EH (cell line): ENCODE measurements at regions not wholly inside any gene's neighbourhood (a gene's known extent, or its start where the extent isn't known, plus 50 kb on each side); places are given as distances from the start of the nearest gene placed in this dataset.
"Not testable (repeated sequence)": the region's sequence is repeated elsewhere in the genome, so short reads cannot be mapped to it uniquely, and the experiment has no call there.

Experiments used
- DNase-seq: peaks from one replicate; pipeline ENCODE4 v3.0.0-alpha.2; 2015; ENCODE audit warnings: low read depth

GRCh38 chrX:113048896-113049295 lies 208.3 kb upstream of the AMOT start:
- DNase-seq: no peak

- no peak for DNase-seq
Measured at GRCh38 chrX:113048480-113048879, 207.8 kb upstream of the AMOT start.

DNA sequence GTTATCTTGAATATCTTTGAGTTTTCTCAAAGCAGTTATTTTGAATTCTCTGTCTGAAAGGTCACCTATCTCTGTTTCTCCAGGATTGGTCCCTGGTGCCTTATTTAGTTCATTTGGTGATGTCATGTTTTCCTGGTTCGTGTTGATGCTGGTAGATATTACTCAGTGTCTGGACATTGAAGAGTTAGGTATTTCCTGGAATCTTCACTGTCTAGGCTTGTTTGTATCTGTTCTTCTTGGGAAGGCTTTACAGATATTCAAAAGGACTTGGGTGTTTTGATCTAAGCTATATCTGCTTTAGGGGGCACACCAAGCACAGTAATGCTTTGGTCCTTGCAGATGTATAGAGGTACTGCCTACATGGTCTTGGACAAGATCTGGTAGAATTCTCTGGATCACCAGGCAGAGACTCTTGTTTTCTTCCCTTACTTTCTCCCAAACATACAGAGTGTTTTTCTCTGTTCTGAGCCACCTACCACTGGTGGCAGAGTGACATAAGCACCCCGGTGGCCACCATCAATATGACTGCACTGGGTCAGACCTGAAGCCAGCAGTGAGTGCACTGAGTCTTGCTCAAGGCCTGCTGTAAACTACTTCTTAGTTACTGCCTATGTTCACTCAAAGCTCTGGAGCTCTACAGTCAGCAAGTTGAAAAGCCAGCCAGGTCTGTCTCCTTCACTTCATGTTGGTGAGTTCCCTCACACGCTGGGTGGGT lies 193.5 kb upstream of the AMOT start:
- DNase-seq: no peak

DNA sequence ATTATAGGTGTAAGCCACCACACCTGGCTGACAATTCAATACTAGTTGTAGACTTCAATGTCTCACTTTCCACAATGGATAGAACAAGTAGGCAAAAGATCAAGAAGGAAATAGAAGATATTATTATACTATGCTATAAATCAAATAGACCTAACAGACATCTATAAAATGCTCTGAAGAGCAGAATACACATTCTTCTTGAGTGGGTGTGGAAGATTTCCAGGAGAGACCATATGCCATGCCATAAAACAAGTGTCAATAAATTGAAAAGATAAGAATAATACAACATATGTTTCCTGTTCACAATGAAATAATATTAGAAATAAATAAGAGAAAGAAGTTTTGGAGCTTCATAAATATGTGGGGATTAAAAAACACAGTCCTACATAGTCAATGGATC lies 179.3 kb upstream of the AMOT start:
- DNase-seq: no peak

DNA sequence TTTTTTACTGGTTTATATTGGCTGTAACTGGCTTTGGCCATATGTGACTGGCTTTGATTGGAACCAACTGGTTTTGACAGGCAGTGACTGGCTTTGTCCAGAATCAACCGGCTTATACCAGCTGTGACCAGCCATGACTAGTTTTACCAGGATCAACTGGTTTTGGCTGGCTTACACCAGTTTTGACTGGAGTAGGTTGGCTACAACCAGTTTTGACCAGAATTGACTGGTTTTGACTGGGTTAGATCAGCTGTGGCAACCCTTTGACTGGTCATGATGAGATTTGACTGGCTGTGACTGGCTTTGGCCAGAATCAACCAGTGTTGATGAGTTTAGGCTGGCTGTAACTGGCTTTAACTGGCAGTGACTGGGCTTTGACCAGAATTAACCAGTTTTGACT lies 169.2 kb upstream of the AMOT start:
- DNase-seq: no peak

- no peak for DNase-seq
Measured at GRCh38 chrX:113009029-113009428, 168.4 kb upstream of the AMOT start.

DNA sequence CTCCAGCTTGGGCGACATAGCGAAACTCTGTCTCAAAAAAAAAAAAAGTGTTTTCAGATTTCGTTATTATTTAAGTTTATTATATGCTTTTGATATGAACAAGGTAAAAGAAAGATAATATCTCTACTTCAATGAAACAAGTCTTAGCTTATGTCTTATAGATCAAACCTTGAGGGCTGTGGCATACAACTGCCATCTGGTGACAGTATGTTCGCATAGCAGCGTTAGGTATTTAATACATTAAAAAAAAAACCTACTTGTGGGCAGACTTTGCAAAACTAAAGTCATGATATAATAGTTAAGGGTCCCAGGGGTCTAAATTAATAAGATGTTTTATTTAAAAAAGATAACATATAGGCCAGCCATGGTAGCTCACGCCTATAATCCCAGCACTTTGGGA lies 161.2 kb upstream of the AMOT start:
- no peak for DNase-seq

- DNase-seq: no peak
Measured at GRCh38 chrX:112997991-112998390, 157.4 kb upstream of the AMOT start.

- DNase-seq: no peak
Measured at GRCh38 chrX:112991801-112992200, 151.2 kb upstream of the AMOT start.

DNA sequence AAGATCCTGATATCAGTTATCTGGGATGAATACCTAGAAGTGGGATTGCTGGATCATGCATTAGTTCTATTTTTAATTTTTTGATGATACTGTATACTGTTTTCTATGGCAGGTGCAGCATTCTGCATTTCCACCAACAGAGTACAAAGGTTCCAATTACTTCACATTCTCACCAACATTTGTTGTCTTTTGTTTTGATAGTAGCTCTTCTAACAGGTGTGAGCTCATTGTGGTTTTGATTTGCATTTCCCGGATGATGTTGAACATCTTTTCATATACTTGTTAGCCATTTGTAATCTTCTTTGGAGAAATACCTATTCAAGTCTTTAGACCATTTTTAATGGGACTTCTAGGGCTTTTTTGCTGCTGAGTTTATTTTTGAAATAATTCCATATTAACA lies 139.2 kb upstream of the AMOT start:
- DNase-seq: no peak

- no peak for DNase-seq
Measured at GRCh38 chrX:112968351-112969133, 127.9 kb upstream of the AMOT start.

GRCh38 chrX:112967903-112968302 lies 127.3 kb upstream of the AMOT start:
- DNase-seq: no peak

GRCh38 chrX:112967341-112967740 lies 126.7 kb upstream of the AMOT start:
- DNase-seq: no peak

GRCh38 chrX:112961981-112962380 lies 121.3 kb upstream of the AMOT start:
- DNase-seq: no peak

DNA sequence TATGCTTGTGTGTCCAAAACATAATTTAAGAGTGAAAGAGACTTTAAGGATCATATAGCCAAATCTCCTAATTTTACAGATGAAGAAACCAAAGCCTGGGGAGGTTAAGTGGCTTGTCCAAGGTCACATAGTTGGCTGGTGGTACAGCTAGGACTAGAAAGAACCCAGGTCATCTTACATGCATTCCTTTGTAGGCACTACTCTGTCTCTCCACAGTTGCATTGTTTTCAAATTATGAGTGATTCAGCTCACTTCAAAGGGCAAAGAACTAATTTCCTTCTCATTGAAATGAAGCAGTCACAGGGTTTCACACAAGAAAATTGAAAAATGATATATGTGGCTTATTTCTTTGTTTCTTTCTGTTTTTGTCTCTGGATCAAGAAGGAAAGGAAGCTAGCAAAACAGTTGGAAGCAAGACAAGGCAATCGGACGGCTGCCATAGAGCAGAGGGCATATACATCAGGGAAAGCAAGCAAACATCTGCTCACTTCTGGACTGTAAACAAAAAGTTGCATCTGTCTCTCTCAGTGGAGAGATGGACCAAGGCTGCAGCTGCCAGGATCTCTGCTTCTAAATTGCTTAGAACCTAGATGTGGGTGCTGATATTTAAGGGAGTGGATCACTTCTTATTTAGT lies 107.5 kb upstream of the AMOT start:
- no peak for DNase-seq

- no peak for DNase-seq
Measured at GRCh38 chrX:112946227-112946626, 105.6 kb upstream of the AMOT start.

- DNase-seq: no peak
Measured at GRCh38 chrX:112945826-112946225, 105.2 kb upstream of the AMOT start.

- DNase-seq: no peak
Measured at GRCh38 chrX:112941209-112941837, 100.7 kb upstream of the AMOT start.

DNA sequence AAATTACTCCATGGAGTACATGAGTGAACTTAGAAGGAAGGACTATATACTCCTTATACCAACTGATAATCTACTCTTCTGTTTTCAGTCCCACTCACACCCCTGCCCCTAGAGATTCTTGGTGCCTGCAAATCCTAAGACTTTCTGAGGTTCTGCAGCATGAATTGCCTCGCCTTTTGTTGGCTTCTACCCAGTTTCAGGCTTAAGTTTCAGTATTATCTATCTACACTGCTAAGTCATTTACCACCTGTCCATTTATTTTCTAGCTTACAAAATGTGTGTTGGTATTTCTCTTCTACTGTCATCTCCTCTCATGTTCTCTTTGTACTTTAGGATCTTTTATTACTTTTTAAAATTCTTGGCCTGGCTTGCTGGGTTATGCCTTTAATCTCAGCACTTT lies 94.4 kb upstream of the AMOT start:
- no peak for DNase-seq

- no peak for DNase-seq
Measured at GRCh38 chrX:112931900-112932299, 91.3 kb upstream of the AMOT start.

DNA sequence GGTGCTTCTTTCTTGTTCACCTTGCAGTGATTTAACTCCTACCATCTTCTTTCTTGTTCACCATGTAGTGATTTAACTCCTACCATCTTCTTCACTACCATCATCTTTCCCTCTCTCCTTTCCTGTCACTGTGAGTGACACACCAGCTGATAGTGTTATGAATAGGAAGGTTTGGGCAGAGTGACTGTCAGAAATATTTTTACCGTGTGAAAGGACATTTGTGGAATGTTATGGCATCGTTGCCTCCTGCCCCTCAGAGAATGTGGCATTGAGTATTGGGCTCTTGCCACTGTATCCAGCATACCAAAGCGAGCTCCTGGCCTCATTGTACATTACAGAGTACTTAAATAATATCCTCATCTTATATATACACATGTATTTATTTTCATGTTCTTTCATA lies 90.8 kb upstream of the AMOT start:
- DNase-seq: no peak

DNA sequence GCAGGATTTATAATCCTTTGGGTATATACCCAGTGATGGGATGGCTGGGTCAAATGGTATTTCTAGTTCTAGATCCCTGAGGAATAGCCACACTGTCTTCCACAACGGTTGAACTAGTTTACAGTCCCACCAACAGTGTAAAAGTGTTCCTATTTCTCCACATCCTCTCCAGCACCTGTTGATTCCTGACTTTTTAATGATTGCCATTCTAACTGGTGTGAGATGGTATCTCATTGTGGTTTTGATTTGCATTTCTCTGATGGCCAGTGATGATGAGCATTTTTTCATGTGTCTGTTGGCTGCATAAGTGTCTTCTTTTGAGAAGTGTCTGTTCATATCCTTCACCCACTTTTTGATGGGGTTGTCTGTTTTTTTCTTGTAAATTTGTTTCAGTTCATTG lies 82.8 kb upstream of the AMOT start:
- not testable (repeated sequence) for DNase-seq

- no peak for DNase-seq
Measured at GRCh38 chrX:112913807-112914206, 73.2 kb upstream of the AMOT start.
